GM06990 (cell line): ENCODE measurements at regions not wholly inside any gene's neighbourhood (a gene's known extent, or its start where the extent isn't known, plus 50 kb on each side); places are given as distances from the start of the nearest gene placed in this dataset.

Source experiments
- DNase-seq: peaks from one replicate; pipeline ENCODE4 v3.0.0-alpha.2; 2011; ENCODE audit not compliant: insufficient read length; ENCODE audit errors: extremely low read depth
- H3K27me3 ChIP-seq: replicated peaks from 2 replicates; pipeline ENCODE4 v1.6.0; 2011; ENCODE audit warnings: low read length; ENCODE audit not compliant: control insufficient read depth, insufficient read depth
- H3K36me3 ChIP-seq: 2 replicates; pipeline ENCODE4 v1.5.1; 2011; ENCODE audit warnings: low read length; ENCODE audit not compliant: control insufficient read depth, insufficient read depth
- H3K4me3 ChIP-seq: replicated peaks from 2 replicates; pipeline ENCODE4 v1.5.1; 2011; ENCODE audit warnings: low read depth, mild to moderate bottlenecking, control low read depth, low read length
- CTCF ChIP-seq: IDR thresholded peaks from 2 replicates; pipeline ENCODE4 v1.5.1; 2011; ENCODE audit warnings: low read length, control low read depth, mild to moderate bottlenecking, inconsistent platforms; ENCODE audit not compliant: insufficient read depth, poor library complexity, severe bottlenecking

GRCh38 chr13:111548301-111548700, 227.9 kb downstream of the TEX29 start:
- no peak for DNase-seq
- Histone ChIP-seq H3K27me3 (no peaks in the 10 kb centered on the region), H3K36me3 (no peaks in the 10 kb centered on the region), H3K4me3 (no peak overlapping the region)
- TF ChIP-seq CTCF, result no peak

GRCh38 chr13:111548805-111549204, 228.4 kb downstream of the TEX29 start:
- no peak for DNase-seq
- TF ChIP-seq CTCF, result no peak

GRCh38 chr13:111549464-111549863, 229.0 kb downstream of the TEX29 start:
- Histone ChIP-seq H3K4me3 (no peak overlapping the region), H3K36me3 (no peaks in the 10 kb centered on the region), H3K27me3 (no peaks in the 10 kb centered on the region)
- TF ChIP-seq CTCF, result no peak
- no peak for DNase-seq

More at GRCh38 chr13:111548805-111549204, 228.4 kb downstream of the TEX29 start:
- Histone ChIP-seq H3K36me3 (no peaks in the 10 kb centered on the region), H3K4me3 (no peak overlapping the region), H3K27me3 (no peaks in the 10 kb centered on the region)

- H3K36me3 ChIP-seq, result no peaks in the 10 kb centered on the region
- no peak for TF ChIP-seq CTCF
- DNase-seq, result no peak
- H3K4me3 ChIP-seq, result no peak overlapping the region
- H3K27me3 ChIP-seq, result no peaks in the 10 kb centered on the region
These were observed 229.6 kb downstream of the TEX29 start for GRCh38 chr13:111550062-111550461.

- TF ChIP-seq CTCF, result no peak
- Histone ChIP-seq H3K4me3 (no peak overlapping the region), H3K27me3 (no peaks in the 10 kb centered on the region), H3K36me3 (no peaks in the 10 kb centered on the region)
- DNase-seq, result no peak
These were observed 230.9 kb downstream of the TEX29 start for GRCh38 chr13:111551204-111551820.

GRCh38 chr13:111552891-111553655, 232.6 kb downstream of the TEX29 start:
- H3K27me3 ChIP-seq, result no peaks in the 10 kb centered on the region
- no peaks in the 10 kb centered on the region for H3K36me3 ChIP-seq
- no peak for TF ChIP-seq CTCF
- no peak overlapping the region for H3K4me3 ChIP-seq
- no peak for DNase-seq
